GM18502 (cell line): ENCODE measurements at regions not wholly inside any gene's neighbourhood (a gene's known extent, or its start where the extent isn't known, plus 50 kb on each side); places are given as distances from the start of the nearest gene placed in this dataset.
"Not testable (repeated sequence)": the region's sequence is repeated elsewhere in the genome, so short reads cannot be mapped to it uniquely, and the experiment has no call there.

ENCODE experiments used
- ATAC-seq: cut with Tn5 transposase; IDR thresholded peaks from one replicate; pipeline ENCODE4 v1.9.1; 2021; ENCODE audit warnings: mild to moderate bottlenecking; ENCODE audit not compliant: unreplicated experiment, poor library complexity

DNA sequence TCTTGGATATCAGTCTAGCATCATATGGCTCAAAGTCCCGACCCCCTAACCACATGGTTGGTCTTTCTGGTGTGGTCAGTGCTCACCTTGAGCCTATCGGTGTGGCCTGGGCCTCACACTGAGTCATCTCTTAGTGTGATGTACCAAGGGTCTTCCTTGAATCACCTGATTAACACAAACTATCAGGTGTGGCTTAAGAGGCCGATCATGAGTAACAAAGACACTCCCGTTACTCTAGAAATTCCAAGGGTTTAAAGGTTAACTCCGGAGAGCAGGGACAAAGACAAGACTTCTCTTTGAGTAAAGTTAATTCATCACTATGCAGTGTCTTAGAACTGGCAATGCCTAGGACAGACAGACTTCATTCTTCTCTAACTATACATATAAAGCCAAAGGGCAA lies 52.3 kb upstream of the ARMC3 start:
- no peak for ATAC-seq

DNA sequence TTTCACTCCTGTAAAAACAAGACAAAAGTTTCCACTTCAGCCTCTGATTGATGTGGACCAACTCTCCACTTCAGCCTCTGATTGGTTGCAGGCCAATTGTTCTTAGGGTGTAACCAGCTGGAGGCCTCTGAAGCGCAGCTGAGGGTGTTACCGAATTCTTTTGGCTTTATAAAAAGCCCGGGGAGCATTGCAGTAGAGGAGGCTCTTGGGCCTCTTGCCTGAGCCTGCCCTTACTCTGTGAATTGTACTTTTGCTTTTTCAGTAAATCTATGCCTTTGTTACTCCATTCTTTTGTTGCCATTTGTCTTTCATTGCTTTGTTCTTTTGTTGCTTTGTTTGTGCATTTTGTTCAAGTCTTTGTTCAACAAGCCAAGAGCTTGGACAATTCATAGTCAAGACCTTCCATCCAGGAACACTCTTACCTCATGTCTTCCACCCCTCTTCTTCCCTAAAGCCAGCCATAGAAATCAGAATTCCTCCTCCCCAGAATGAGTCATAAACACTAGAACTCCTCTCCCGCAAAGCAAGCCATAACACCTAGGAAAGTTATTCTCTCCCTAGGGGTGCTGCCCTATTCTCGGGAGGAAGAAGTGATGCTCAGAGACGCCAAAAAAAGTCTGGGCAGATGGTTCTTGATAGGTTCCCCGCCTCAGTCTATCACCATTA lies 53.5 kb upstream of the ARMC3 start:
- no peak for ATAC-seq

DNA sequence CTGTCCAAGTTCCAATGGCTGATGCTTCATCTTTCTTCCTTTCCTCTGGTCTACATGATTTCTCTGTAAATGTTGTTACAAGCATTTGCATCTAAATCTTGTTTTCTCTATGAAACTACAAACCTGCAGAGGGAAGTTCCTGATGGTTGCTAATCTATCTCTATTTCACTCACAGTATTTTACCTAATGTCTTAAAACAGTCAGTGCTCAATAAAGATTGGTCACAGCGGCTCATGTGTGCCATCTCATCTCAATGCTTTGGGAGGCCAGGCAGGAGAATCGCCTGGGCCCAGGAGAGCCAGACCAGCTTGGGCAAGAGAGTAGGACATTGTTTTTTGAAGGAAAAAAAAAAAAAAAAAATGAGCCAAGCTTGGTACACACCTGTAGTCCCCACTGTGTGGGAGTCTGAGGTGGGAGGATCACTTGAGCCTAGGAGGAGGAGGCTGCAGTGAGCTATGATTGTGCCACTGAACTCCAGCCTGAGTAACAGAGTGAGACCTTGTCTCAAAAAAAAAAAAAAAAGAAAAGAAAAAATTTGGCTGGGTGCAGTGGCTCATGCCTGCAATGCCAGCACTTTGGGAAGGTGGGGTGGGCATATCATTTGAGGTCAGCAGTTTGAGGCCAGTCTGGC lies 71.3 kb upstream of the ARMC3 start:
- peak; percentile 76 for ATAC-seq

DNA sequence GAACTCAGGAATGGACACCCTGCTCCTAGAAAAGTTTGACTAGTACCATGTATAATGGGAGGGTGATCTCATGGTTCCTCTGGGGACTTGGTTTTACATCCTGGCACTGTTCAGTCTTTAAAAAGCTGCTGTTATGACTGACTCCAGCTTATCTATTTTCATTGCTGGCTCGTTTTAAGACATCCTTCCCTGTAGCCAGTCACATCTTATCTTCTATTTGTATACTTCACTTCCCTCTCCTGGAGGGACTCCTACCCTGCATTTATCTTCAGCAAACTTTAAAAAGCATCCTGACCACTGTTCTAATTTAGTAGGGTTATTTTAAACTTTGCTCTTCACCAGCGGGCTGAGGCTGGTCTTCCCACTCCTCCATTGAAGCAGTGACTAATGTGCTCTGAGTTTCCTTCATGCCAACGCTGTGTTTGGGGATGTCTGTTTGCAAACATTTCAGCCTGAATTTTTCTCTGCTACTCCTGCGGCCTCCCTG lies 72.9 kb upstream of the ARMC3 start:
- no peak for ATAC-seq

DNA sequence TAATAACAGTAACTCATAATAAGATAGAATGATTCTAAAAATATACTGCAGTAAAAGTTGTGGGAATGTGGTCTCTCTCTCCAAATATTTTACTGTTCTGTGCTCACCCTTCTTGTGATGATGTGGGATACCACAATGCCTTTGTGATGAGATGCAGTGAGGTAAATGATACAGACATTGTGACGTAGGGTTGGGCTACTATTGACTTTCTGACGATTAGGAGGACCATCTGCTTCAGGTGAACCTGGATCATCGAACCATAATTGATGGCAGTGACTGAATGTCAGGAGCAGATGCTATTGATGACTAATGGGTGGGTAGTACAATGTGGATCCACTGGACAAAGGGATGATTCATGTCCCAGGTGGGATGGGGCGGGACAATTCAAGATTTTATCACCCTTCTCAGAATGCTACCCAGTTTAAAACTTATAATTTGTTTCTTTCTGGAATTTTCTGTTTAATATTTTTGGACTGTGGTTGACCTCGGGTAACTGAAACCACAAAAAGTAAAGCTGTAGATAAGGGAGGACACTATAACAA lies 73.9 kb upstream of the ARMC3 start:
- no peak for ATAC-seq

DNA sequence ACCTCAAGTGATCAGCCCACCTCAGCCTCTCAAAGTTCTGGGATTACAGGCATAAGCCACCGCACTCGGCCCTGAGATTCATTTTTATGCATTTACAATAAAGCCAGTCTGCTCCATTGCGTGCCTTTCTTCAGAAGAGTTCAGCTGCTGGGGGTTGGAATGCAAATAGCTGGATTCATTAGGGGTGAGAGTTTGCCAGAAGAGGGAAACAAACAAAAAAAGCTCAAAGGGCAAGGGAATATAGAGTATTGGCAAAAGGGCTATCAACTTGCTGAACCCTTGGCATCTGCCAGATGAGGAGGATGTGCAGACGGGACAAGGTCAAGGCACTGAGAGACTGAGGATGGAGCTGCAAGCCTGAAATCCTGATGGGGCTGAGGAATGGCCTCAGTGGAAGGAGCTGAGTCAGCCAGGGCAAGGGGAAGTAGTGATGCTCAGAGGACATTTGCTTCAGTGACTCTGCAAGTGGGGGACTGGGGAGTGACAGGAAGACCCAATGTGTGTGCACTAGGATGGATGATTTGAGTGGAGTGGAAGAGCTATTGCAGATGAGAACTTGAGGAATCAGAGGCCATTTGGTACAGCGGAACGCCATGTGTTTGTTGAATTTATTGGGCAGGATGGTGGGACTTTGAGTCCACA lies 75.0 kb upstream of the ARMC3 start:
- no peak for ATAC-seq

DNA sequence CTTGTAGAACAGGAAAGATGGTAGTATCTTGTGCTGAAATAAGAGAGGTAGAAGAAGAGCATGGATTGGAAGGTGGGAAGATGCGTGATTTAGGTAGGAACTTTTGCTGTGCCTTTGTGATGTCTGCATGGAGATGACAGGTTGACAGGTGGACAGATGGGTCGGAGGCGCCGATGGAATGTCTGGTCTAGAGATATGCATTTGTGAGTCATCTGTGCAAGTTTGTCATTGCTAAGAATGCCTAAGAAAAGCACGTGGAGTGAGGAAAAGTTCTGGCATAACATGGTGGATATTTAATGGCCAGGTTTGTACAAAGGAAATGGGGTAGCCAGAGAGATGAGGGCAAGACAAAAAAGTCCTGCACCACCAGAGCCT lies 76.0 kb upstream of the ARMC3 start:
- ATAC-seq: no peak

DNA sequence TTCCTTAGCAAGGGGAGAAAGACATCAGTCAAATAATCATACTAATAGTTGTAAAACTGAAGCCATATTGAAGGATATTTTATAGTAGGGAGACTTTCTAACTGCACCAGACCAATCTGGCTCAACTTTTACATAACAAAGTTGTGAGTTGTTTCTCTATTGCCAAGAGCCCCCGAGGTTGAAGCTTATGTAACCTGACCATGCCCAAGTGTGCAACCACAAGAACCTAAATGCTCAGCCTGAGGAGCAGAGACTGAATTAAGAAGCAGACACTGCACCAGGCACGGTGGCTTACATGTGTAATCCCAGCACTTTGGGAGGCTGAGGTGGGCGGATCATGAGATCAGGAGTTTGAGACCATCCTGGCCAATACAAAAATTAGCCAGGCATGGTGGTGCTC lies 77.3 kb upstream of the ARMC3 start:
- ATAC-seq: no peak

DNA sequence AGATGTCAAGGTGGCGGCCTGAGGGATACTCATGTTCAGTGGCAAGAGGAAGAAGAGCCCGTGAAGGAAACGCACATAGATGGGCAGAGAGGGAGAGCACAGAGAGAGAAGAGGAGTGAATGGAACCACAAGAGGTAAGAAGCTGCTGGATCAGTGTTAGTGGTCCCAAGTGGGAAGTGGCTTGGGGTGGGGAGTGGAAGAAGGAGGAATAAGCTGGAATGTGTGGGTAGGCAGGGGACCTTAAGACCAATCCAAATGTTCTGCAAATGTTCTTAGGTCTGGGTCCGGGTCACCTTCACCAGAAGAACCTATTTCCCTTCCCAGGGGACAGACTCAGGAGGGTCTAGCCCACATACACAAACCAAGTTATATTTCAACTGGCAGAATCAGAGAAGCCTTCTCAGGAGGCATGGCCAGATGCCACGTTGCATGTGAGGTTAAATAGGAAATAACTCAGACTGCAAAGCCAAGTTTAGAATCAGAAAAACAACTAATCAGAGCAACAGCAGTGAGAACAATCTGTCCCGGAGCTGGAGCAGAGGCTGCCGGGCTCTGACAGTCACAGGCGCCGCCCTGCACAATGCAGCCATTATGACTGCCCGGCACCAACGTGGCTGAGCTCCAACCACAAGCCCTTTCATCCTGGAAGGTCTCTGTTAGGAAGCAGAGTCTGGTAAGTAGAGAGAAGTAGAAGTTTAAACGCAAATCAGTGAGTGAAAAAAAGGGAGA lies 78.6 kb upstream of the ARMC3 start:
- no peak for ATAC-seq

DNA sequence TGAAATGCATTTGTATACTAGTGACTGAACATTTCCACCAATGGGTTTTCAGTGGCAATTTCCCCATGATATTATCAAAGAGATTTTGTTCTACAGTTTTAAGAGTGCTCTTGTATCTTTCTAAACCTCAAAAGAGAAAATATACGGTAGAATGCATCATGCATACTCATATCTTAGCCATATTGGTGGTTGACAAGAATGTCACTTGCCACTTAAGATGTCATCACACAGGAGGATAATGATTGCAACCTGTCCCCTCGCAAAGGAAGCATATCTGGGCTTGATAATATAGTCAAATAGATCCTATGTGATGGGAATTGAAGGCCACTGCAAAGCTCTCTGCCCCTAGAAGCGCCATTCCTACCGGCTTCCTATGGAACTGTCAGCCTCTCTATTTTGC lies 79.3 kb upstream of the ARMC3 start:
- no peak for ATAC-seq

DNA sequence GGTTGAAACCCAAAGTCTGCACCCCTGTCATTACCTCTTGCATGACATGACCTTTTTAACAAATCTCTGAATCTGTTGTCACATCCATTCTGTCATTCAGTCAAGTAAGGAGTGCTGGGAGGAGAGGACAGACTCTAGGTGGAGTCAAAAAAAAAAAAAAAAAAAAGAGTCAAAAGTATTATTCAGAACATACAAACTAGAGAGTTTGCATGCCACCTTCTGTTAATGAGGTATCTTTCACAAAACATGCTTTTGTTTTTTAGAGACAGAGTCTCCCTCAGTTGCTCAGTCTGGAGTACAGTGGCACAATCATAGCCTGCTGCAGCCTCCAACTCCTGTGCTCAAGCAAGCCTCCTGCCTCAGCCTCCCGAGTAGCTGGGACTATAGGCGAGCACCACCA lies 81.6 kb upstream of the ARMC3 start:
- no peak for ATAC-seq

DNA sequence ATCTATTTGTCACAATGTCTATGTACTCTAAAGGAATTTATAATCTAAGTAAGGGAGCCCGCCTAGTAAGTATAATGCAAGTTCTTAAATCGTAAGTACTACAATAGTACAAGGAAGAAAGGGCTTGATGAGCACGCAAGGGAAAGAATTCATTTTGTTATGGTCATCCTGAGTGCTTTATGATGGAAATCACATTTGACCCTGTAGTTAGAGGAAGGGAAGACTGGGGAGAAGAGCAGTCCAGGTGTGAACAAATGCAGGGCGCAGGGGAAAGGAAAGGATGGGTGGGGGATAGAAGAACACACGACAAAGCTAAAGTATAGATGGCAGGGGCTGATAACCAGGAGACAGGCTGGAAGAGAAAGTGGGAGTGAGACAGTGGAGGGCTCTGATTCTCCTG lies 88.2 kb upstream of the ARMC3 start:
- no peak for ATAC-seq

DNA sequence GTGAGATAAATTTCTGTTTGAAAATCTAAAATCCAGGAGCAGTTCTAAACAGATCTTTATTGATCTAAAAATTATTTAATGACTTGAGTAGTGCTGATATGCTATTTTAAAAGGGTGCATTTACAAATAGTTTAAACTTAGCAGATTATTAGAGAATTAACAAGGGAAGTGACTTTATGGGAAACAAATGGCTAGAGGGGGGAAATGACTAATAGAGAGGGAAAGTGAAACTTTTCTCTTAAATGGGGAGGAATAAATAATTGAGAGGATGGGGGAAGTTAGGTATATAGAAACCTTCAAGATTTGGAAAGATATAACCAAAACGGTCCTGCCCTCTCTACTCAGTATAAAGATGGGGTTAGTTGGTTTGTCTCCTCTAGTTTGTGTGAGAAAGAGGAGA lies 90.1 kb upstream of the ARMC3 start:
- ATAC-seq: no peak

DNA sequence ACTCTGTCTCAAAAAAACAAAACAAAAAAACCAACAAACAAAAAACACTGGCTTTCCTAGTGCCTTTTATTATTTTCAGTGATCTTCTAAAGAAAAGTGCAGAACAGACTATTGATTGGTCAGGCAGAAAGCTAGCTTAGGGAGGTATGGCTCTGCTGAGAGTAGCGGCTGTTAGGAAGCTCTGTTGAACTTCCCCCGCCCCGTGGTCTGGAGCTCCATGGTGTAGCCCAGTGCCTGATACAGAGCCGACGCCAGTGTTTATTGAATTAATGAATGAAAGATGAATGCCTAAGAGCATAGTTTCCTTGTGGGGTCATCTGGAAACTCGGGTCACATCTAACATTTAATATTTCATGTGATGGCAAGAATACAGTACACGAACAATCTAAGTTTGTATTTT lies 90.5 kb upstream of the ARMC3 start:
- ATAC-seq: no peak

DNA sequence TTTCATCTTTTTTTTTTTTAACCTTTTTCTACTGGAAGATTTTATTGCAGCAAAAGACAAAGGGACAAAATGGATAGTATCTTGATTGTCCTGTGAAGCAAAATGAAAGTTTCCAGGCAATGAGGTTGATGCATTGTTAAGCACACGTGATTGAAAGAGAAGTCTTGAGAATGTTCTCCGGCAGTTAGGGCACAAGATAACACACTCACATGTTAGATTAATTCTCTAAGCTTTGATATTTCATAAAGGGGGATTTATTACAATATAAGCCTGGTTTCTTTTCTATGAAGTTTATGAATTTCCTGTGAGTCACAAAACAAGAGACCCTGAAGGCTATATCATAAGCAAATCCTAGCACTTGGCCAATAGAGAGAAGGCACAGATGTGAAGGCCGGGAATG lies 93.4 kb upstream of the ARMC3 start:
- ATAC-seq: no peak

DNA sequence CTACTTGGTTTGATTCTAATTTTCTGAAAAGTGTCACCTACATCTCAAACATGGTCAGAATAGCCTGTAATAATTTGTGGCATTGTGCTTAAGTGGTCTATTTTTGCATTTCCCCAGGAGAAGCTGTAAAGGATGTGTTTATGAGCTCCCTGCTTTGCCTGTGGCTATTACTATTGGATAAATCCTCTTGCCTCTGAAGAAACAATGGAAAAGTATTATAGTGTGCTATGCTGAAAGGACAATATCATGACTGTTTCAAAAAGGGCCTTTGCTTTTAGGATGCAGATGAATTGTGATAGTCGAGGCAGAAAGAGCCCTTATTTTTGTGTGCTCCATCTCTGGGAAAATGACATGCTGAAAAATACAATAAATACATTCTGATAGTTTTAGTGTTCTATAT lies 94.1 kb upstream of the ARMC3 start:
- no peak for ATAC-seq

DNA sequence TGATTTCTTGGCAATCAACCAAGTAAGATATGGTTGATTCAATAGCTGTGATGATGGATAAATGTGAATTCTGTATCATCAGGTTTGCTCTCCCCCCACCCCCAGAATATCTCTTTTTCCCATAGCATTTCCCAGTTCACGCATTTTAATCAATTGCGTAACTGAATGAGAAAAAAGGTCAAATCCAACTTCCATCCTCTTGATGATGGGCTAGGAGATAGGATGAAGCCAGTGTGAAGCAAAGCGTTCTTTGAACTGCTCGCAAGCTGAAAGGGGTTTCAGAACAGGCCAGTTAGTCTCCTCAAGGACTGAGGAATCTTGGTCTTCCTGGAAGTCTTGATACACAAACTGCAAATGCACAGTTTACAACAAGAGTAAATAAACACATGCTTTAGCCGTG lies 94.5 kb upstream of the ARMC3 start:
- no peak for ATAC-seq

DNA sequence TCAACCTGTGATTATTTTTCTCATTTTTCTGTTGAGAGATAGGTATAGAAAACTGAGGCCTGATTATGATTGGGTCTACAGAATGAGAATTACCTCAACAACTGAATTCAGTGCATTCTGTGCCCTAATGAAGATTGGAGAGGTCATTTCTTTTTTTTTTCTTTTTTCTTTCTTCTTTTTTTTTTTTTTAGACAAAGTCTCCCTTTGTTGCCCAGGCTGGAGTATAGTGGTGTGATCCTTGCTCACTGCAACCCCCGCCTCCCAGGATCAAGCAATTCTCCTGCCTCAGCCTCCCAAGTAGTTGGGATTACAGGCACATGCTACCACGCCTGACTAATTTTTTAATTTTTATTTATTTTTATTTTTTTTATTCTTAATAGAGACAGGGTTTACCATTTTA lies 95.0 kb upstream of the ARMC3 start:
- ATAC-seq: no peak

DNA sequence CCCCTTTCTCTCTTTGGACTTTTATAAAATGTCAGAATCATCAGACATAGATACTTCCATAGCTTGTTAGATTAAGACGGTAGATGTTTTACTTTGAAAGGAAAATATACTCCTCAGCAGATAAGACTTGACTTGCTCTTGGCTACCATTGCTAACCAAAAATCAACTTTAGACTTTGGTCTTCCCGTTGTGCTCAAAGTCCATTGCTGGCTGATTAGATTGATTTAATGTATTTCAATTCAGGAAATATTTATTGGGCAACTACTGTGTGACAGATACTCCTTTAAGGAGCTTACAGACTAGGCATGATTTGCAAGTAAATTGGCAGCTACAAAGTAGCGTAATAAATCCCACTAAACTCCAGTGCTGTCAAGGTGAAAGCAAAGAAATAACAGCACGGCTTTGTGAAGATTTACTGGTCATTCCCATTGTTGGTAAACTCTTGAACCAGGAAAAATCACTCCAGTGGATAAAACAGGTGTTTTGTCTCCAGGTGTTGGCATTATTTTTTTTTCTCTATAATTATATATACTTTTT lies 95.7 kb upstream of the ARMC3 start:
- ATAC-seq: no peak

DNA sequence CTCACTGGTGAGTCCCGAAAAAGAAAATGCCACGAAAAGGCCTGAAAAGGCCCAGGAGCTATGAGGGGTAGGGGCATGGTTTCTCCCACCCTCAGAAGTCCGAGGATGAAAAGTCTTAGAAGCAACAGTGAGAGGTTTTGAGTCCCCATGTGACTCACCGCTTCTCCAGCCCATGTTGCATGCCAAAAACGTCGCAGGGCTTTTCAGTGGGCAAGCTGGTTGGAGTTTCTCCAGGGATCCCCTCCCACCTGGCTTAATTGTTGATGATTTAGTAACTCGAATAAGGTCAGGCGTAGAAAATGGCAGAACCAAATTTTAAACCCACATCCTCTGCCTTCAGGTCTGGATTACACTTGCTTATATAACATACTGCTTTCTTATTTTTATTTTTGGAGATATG lies 96.3 kb upstream of the ARMC3 start:
- ATAC-seq: no peak

DNA sequence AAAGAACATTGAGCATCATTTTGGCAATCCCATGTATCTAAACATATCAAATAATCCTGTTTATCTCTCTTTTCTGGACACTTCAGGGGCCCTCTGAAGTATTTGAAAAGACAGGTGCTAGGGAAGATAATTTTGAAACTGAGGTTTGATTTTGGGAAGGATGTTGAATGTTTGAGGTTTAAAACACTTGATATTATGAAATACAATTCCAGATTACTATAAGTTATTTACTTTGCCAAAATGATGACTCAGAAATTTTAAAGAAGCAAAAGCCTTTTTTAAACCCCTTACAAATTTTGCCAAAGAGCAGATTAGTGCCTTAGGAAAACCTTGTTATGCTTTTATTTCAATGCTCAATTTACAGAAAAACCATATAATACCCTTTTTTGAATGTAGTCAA lies 99.1 kb upstream of the ARMC3 start:
- ATAC-seq: not testable (repeated sequence)
